ENCODE measurements at regions not wholly inside any gene's neighbourhood (a gene's known extent, or its start where the extent isn't known, plus 50 kb on each side); places are given as distances from the start of the nearest gene placed in this dataset.
A peak's percentile ranks its signal among the peaks of the same experiment; 100 is the strongest.

- no peak for TF ChIP-seq TAF1 (IDR thresholded peaks at IDR 0.05; ENCODE audit: borderline replicate concordance, low read depth, low read length)
- TF ChIP-seq POLR2AphosphoS5 (IDR thresholded peaks at IDR 0.05; ENCODE audit: low read depth, low read length) = no peak
- TF ChIP-seq POLR2A (IDR thresholded peaks at IDR 0.05; ENCODE audit: low read depth, low read length) = no peak
- DNase-seq (ENCODE audit: insufficient read length) (no peak), FAIRE-seq (no peak)
Observed at GRCh38 chr7:25750744-25751508, 401.1 kb upstream of the NFE2L3 start.

- FAIRE-seq = no peak
- no peak for DNase-seq (ENCODE audit: insufficient read length)
- TF ChIP-seq TAF1 (IDR thresholded peaks at IDR 0.05; ENCODE audit: borderline replicate concordance, low read depth, low read length) = no peak
- no peak for TF ChIP-seq POLR2A (IDR thresholded peaks at IDR 0.05; ENCODE audit: low read depth, low read length)
- no peak for TF ChIP-seq POLR2AphosphoS5 (IDR thresholded peaks at IDR 0.05; ENCODE audit: low read depth, low read length)
Observed at GRCh38 chr7:25752154-25752553, 399.8 kb upstream of the NFE2L3 start.

GRCh38 chr7:25752967-25753791, 398.8 kb upstream of the NFE2L3 start:
- DNase-seq (ENCODE audit: insufficient read length) (no peak), FAIRE-seq (no peak)
- no peak for TF ChIP-seq POLR2AphosphoS5 (IDR thresholded peaks at IDR 0.05; ENCODE audit: low read depth, low read length)
- TF ChIP-seq POLR2A (IDR thresholded peaks at IDR 0.05; ENCODE audit: low read depth, low read length) = no peak
- TF ChIP-seq TAF1 (IDR thresholded peaks at IDR 0.05; ENCODE audit: borderline replicate concordance, low read depth, low read length) = no peak

- no peak for FAIRE-seq
- DNase-seq (ENCODE audit: insufficient read length) = no peak
- TF ChIP-seq POLR2AphosphoS5 (IDR thresholded peaks at IDR 0.05; ENCODE audit: low read depth, low read length) = no peak
- no peak for TF ChIP-seq TAF1 (IDR thresholded peaks at IDR 0.05; ENCODE audit: borderline replicate concordance, low read depth, low read length)
- TF ChIP-seq POLR2A (IDR thresholded peaks at IDR 0.05; ENCODE audit: low read depth, low read length) = no peak
Observed at GRCh38 chr7:25753837-25754236, 398.2 kb upstream of the NFE2L3 start.

DNA sequence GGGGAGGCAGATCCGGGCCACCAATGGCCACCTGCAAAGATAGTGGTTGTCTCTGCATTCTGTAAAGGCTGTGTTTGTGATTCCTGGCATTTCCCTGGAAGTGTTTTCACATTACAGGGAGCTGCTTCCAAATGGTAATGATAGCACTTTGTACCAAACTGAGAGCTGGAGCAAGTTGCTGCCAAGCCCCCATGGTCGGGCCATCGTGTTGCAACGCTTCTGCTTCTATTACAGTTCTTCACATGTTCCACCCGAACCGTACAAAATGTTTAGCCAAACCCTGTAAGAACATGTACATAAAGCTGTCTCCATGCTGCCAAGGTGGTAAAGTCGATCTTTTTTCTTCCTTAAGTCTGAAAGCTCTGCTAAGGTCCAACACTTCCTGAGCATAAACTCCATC, 397.7 kb upstream of the NFE2L3 start:
- TF ChIP-seq POLR2AphosphoS5 (IDR thresholded peaks at IDR 0.05; ENCODE audit: low read depth, low read length) = no peak
- no peak for TF ChIP-seq TAF1 (IDR thresholded peaks at IDR 0.05; ENCODE audit: borderline replicate concordance, low read depth, low read length)
- no peak for TF ChIP-seq POLR2A (IDR thresholded peaks at IDR 0.05; ENCODE audit: low read depth, low read length)
- no peak for FAIRE-seq
- DNase-seq (ENCODE audit: insufficient read length) = no peak

- FAIRE-seq (no peak), DNase-seq (ENCODE audit: insufficient read length) (no peak)
- TF ChIP-seq POLR2A (IDR thresholded peaks at IDR 0.05; ENCODE audit: low read depth, low read length) = no peak
Observed at GRCh38 chr7:25754751-25755150, 397.2 kb upstream of the NFE2L3 start.

DNA sequence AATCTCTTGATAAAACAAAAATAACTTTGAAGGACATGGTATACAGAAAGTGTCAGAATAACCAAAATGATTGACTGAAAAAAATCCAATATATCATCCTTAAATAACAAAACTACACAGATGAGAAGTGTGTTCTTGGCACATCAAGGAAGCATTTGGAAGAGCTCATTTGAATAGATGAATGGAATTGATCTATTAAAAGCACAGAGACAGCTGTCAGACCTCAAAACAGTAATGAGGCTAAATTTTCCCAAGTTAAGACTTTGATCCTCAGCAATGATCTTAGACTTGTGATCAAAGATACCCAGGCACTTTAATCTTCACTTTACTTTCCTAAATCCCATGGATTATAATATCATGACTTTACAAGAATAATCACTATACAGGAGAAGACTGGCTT, 395.4 kb upstream of the NFE2L3 start:
- DNase-seq (ENCODE audit: insufficient read length) (no peak), FAIRE-seq (no peak)
- TF ChIP-seq TAF1 (IDR thresholded peaks at IDR 0.05; ENCODE audit: borderline replicate concordance, low read depth, low read length) (no peak), POLR2AphosphoS5 (IDR thresholded peaks at IDR 0.05; ENCODE audit: low read depth, low read length) (no peak), POLR2A (IDR thresholded peaks at IDR 0.05; ENCODE audit: low read depth, low read length) (no peak)

DNA sequence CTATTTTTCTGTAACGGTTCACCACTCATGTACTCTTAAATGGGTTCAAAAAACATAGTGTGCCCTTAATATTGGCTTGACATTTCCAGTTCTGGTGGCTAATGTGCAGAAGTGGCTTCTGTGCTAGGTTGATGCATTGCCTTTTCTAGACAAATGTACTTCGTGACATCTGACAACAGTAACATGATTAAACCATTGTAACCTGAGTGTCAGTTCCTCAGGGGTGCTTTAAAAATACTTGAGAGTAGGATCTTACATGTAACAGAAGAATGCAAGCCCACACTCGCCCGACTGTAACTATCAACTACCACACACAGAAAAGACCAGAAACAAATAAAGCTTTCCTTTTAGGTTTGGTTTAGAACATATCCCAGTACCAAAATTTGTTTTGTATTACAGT, 393.4 kb upstream of the NFE2L3 start:
- peak; percentile 9 for FAIRE-seq
- DNase-seq (ENCODE audit: insufficient read length) = no peak
- no peak for TF ChIP-seq TAF1 (IDR thresholded peaks at IDR 0.05; ENCODE audit: borderline replicate concordance, low read depth, low read length)
- TF ChIP-seq POLR2A (IDR thresholded peaks at IDR 0.05; ENCODE audit: low read depth, low read length) = no peak
- no peak for TF ChIP-seq POLR2AphosphoS5 (IDR thresholded peaks at IDR 0.05; ENCODE audit: low read depth, low read length)

DNA sequence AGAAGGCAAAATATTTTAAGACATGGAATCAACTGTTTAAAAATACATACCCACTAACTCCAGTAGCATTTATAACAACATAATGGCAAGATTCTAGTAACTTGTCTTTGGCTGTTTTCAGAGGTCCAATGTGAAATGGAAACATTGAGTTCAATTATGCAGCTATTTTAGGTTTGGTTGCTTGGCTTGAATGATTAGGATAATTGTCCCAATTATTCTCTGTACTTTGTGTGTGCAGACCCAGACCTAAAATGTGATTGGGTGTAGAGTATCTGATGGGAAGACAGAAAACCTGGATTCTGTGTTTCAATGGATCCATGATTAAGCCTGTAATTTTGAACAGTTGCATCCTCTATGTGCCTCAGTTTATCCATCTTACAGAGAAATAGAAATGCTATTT, 392.7 kb upstream of the NFE2L3 start:
- DNase-seq (ENCODE audit: insufficient read length) = no peak
- TF ChIP-seq TAF1 (IDR thresholded peaks at IDR 0.05; ENCODE audit: borderline replicate concordance, low read depth, low read length) = no peak
- no peak for TF ChIP-seq POLR2A (IDR thresholded peaks at IDR 0.05; ENCODE audit: low read depth, low read length)
- no peak for TF ChIP-seq POLR2AphosphoS5 (IDR thresholded peaks at IDR 0.05; ENCODE audit: low read depth, low read length)
- no peak for FAIRE-seq

- FAIRE-seq (no peak), DNase-seq (ENCODE audit: insufficient read length) (no peak)
- no peak for TF ChIP-seq POLR2AphosphoS5 (IDR thresholded peaks at IDR 0.05; ENCODE audit: low read depth, low read length)
- TF ChIP-seq POLR2A (IDR thresholded peaks at IDR 0.05; ENCODE audit: low read depth, low read length) = no peak
- no peak for TF ChIP-seq TAF1 (IDR thresholded peaks at IDR 0.05; ENCODE audit: borderline replicate concordance, low read depth, low read length)
Observed at GRCh38 chr7:25759748-25760147, 392.2 kb upstream of the NFE2L3 start.

DNA sequence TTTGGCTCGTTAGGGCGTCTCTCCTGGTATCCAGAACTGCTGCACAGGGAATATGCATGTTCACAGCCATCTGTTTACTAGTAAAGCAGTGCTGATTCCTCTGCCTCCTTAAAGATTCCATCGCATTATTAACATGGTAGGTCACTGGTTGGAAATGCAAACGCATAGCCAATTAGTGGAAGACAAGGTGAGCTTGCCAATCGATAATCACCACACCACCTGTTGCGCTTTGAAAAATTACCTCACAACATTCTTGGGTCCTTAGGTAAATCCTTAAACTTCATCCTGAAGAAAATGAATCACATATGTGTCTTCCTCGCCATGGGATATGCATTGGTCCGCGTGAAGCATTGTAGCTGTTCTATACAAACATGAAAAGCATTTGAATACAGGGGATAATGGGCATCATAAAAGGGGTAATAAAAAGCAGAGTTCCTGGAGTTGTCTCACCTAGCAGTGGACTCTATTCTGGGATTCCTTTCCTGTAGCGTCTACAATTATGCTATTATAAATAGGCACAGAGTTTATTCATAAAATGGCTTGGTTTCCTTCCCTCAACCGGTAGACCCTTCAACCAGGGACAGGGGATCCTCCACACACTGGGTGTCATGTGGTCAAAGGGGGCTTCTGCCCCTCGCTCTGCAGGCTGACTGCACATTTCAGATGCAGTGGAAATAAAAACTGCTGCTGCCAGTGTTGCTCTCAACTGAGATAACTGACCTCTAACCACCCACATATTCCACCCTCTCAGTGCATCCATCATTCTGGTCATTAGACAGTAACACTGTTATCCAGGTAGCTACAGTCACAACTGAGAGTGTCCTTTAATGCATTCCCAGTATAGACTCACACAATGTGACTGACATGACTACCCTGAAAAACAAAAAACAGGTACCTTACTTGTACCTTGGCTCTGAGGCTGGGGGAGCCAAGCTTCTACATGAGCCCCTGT, 389.2 kb upstream of the NFE2L3 start:
- FAIRE-seq (no peak), DNase-seq (ENCODE audit: insufficient read length) (no peak)
- no peak for TF ChIP-seq TAF1 (IDR thresholded peaks at IDR 0.05; ENCODE audit: borderline replicate concordance, low read depth, low read length)
- TF ChIP-seq POLR2A (IDR thresholded peaks at IDR 0.05; ENCODE audit: low read depth, low read length) = no peak
- no peak for TF ChIP-seq POLR2AphosphoS5 (IDR thresholded peaks at IDR 0.05; ENCODE audit: low read depth, low read length)
